ENCODE measurements at regions not wholly inside any gene's neighbourhood (a gene's known extent, or its start where the extent isn't known, plus 50 kb on each side); places are given as distances from the start of the nearest gene placed in this dataset.

DNA sequence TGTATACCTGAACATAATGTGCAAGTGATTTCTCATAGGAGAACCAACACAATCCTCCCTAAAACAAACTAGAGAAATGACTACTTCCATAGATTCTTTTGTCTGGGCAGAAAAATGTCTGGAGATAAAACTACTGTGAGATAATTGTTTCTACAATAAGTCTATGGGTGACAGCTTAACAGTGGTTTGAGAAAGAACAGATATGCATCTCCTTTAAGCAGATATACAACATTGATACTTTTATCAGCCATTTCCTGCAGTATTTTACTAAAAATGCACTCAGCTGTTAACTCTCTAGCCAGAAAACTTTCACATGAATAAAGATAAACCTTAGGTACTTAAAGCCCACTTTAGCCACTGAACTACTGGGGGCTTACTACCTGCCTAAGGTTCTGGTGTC lies 1132.4 kb downstream of the EFNB2 start:
- H3K9me3 ChIP-seq: no peaks in the 10 kb centered on the region
- TF ChIP-seq EP300 (IDR thresholded peaks at IDR 0.05) (no peak), POLR2AphosphoS5 (IDR thresholded peaks at IDR 0.05) (no peak), POLR2A (IDR thresholded peaks at IDR 0.05) (no peak), CTCF (IDR thresholded peaks at IDR 0.05) (no peak)
- H3K4me3 ChIP-seq: no peak overlapping the region
- no peak for ATAC-seq
- H3K27ac ChIP-seq: no peak overlapping the region
- H3K36me3 ChIP-seq: no peaks in the 10 kb centered on the region
- H3K27me3 ChIP-seq: no peaks in the 10 kb centered on the region
- no peaks in the 10 kb centered on the region for H3K4me1 ChIP-seq

DNA sequence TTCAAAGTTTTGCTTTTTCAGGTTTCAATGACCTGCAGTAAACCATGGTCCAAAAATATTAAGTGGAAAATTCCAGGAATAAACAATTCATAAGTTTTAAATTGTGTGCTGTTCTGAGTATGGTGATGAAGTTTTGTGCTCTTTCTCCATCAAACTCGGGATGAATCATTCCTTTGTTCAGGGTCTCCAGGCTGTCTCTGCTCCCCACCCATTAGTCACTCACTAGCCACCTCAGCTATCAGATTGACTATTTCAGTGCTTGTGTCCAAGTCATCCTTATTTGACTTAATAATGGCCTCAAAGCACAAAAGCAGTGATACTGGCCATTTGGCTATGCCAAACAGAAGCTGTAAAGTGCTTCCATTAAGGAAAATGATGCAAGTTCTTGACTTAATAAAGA lies 1140.4 kb downstream of the EFNB2 start:
- no peaks in the 10 kb centered on the region for H3K36me3 ChIP-seq
- no peak overlapping the region for H3K27ac ChIP-seq
- no peak for ATAC-seq
- no peak for TF ChIP-seq CTCF (IDR thresholded peaks at IDR 0.05)
- WGBS, 2 donors (ENCODE audit: low coverage in 1 of 2): 64% methylated on average over 1 of the region's 1 CpG; no CpG with 5 or more reads in 1 of the 2 donors
- H3K4me1 ChIP-seq: no peaks in the 10 kb centered on the region
- no peaks in the 10 kb centered on the region for H3K27me3 ChIP-seq
- no peaks in the 10 kb centered on the region for H3K9me3 ChIP-seq
- H3K4me3 ChIP-seq: no peak overlapping the region

DNA sequence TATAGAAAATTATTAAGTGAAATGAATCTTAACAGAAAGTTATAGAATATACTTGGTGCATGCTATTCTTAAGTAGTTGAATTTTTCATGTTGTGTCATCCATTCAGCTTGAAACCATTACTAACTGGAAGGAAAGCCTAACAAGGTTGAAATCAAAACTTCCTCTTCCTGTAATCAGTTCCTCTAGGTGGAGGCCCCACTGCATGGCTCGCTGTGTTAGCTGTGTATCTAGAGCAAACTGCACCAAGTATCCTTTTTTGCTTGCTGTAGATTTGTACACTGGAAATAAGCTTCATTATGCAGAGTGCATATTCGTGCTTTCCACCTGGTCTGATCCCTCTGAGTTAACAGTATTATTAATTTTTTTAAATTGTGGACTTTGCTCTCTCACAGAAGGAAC lies 1146.1 kb downstream of the EFNB2 start:
- TF ChIP-seq EP300 (IDR thresholded peaks at IDR 0.05) (no peak), POLR2AphosphoS5 (IDR thresholded peaks at IDR 0.05) (no peak), CTCF (IDR thresholded peaks at IDR 0.05) (no peak)
- no peaks in the 10 kb centered on the region for H3K4me1 ChIP-seq
- ATAC-seq: no peak
- H3K27ac ChIP-seq: no peak overlapping the region
- no peaks in the 10 kb centered on the region for H3K36me3 ChIP-seq
- no peaks in the 10 kb centered on the region for H3K9me3 ChIP-seq
- H3K27me3 ChIP-seq: no peaks in the 10 kb centered on the region
- WGBS, 2 donors (ENCODE audit: low coverage in 1 of 2): 69 to 74% methylated on average over 2 of the region's 2 CpGs
- H3K4me3 ChIP-seq: no peak overlapping the region

DNA sequence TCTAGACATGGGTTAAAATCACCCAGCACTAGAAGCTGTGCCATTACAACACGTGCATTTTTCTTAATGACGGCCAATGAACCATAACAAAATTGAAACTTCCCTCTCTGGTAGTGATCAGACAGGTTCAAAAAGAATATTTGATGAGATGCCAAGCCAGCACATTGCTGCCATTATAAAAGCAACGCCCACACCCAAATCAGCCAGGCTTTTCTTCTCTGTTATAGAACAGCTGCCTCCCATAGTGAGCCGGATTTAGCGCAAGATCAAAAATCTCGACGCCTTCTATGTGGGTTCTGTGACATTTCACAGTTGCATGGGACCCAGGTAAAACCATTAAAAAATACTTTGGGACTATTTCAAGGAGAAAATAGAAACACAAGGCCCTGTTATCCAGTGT lies 1158.0 kb downstream of the EFNB2 start:
- H3K4me1 ChIP-seq: no peaks in the 10 kb centered on the region
- H3K4me3 ChIP-seq: no peak overlapping the region
- H3K9me3 ChIP-seq: peaks cover 0 to 1% (median 0%) of the 10 kb centered on the region in 3 donors
- H3K36me3 ChIP-seq: no peaks in the 10 kb centered on the region
- H3K27me3 ChIP-seq: no peaks in the 10 kb centered on the region
- no peak for ATAC-seq
- H3K27ac ChIP-seq: no peak overlapping the region
- 70 to 86% methylated on average over 6 to 7 of the region's 7 CpGs for WGBS, 2 donors (ENCODE audit: low coverage in 1 of 2)
- TF ChIP-seq EP300 (IDR thresholded peaks at IDR 0.05): no peak
- no peak for TF ChIP-seq POLR2A (IDR thresholded peaks at IDR 0.05)
- TF ChIP-seq POLR2AphosphoS5 (IDR thresholded peaks at IDR 0.05): no peak
- TF ChIP-seq CTCF (IDR thresholded peaks at IDR 0.05): no peak

GRCh38 chr13:105370011-105370650 lies 1165.3 kb downstream of the EFNB2 start:
- Histone ChIP-seq H3K36me3 (no peaks in the 10 kb centered on the region), H3K4me3 (no peak overlapping the region), H3K9me3 (peaks cover 0 to 10% (median 0%) of the 10 kb centered on the region in 3 donors), H3K27ac (no peak overlapping the region), H3K4me1 (no peaks in the 10 kb centered on the region), H3K27me3 (no peaks in the 10 kb centered on the region)
- ATAC-seq: no peak
- TF ChIP-seq POLR2AphosphoS5 (IDR thresholded peaks at IDR 0.05) (no peak), EP300 (IDR thresholded peaks at IDR 0.05) (no peak), CTCF (IDR thresholded peaks at IDR 0.05) (no peak), POLR2A (IDR thresholded peaks at IDR 0.05) (no peak)
- WGBS, 2 donors (ENCODE audit: low coverage in 1 of 2): 35 to 47% methylated on average over 2 of the region's 2 CpGs

Measured in gastroesophageal sphincter (tissue), 4 donors.